Fibroblast of villous mesenchyme (primary cell): ENCODE measurements at regions not wholly inside any gene's neighbourhood (a gene's known extent, or its start where the extent isn't known, plus 50 kb on each side); places are given as distances from the start of the nearest gene placed in this dataset.

Experiments
- DNase-seq: peaks from one replicate; pipeline ENCODE4 v3.0.0-alpha.2; 2010; ENCODE audit warnings: low read depth
- H3K4me3 ChIP-seq: 2 replicates; pipeline ENCODE4 v1.5.1; 2011; ENCODE audit warnings: low read depth, mild to moderate bottlenecking, low read length
- TF ChIP-seq, protein P1 (sequence below): IDR thresholded peaks from 2 replicates; pipeline ENCODE4 v1.5.1; 2012; ENCODE audit warnings: low read depth, mild to moderate bottlenecking, low read length; ENCODE audit not compliant: insufficient read depth

DNA sequence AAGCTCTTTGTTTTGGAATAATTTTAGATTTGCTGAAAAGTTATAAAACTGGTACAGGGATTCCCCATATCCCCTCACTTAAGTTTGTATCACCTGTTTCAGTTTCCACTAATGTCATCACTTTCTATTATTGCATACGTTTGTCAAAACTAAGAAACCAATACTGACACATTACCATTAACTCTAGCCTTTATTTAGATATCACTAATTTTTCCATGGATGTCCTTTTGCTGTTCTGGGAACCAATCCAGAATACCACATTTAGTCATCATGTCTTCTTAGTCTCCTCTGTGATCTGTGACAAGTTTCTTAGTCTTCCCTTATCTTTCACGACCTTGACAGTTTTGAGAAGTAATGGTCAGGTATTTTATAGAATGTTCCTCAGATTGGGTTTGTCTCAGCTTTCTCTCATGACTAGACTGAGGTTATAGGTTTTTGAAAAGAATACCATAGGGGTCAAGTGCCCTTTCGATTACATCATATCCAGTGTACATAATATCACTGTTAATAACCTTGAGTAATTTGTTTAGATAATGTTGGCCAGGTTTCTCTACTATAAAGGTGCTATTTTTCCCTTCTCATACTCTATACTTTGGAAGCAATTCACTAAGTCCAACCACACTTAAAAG, 51.9 kb upstream of the NMUR2 start:
- DNase-seq, result no peak
- TF ChIP-seq, protein P1, sequence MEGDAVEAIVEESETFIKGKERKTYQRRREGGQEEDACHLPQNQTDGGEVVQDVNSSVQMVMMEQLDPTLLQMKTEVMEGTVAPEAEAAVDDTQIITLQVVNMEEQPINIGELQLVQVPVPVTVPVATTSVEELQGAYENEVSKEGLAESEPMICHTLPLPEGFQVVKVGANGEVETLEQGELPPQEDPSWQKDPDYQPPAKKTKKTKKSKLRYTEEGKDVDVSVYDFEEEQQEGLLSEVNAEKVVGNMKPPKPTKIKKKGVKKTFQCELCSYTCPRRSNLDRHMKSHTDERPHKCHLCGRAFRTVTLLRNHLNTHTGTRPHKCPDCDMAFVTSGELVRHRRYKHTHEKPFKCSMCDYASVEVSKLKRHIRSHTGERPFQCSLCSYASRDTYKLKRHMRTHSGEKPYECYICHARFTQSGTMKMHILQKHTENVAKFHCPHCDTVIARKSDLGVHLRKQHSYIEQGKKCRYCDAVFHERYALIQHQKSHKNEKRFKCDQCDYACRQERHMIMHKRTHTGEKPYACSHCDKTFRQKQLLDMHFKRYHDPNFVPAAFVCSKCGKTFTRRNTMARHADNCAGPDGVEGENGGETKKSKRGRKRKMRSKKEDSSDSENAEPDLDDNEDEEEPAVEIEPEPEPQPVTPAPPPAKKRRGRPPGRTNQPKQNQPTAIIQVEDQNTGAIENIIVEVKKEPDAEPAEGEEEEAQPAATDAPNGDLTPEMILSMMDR, result no peak
- no peak overlapping the region for H3K4me3 ChIP-seq

DNA sequence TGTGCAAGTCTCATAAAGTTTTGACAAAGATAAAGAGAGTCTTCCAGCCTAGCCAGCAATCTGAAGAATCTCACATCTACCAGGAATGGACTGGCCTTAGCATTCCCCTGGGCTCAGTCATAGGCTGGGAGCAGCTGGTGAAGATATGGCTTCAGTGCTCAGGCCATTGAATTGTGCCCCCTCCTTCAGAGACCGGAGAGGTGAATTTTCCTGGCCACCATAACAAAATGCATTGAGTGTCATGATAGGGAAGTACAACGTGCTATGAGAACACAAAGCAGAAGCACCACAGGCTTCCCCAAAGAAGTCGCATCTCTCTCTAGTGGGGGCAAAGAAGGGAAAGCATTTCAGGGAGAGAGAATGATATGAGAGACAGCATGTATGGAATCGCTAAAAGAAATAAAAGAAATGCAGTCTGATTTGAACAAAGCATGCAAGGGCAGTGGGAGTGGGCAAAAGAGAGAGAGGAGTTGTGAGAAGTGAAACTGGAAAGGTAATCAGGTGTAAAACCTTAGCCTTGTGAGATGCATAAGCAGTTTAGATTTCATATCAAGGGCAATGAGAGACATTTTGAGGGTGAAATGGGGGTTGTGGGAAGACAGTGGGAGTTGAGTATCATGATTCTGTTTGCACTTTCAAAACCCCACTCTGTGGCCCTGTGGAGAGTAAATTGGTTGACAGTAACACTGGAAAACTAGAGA, 57.1 kb upstream of the NMUR2 start:
- no peak for DNase-seq
- no peak overlapping the region for H3K4me3 ChIP-seq
- TF ChIP-seq, protein P1, result no peak

DNA sequence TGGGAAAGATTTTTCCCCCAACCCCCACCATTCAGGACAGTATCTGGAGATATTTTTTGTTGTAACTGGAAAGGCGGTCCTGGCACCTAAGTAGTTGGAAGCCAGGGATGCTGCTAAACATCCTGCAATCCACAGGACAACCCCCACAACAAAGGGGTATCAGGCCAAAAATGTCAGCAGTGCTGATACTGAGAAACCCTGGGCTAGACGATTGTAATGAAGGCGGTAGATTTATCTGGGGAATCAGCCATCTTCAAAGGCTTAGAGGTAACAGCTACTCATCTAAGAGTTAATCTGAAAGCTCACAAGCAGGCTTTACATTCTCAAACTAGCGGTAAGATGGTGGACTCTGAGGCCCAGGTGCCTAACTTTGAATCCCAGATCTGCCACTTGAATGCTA, 59.0 kb upstream of the NMUR2 start:
- TF ChIP-seq, protein P1, result no peak
- H3K4me3 ChIP-seq, result no peak overlapping the region
- DNase-seq, result no peak

DNA sequence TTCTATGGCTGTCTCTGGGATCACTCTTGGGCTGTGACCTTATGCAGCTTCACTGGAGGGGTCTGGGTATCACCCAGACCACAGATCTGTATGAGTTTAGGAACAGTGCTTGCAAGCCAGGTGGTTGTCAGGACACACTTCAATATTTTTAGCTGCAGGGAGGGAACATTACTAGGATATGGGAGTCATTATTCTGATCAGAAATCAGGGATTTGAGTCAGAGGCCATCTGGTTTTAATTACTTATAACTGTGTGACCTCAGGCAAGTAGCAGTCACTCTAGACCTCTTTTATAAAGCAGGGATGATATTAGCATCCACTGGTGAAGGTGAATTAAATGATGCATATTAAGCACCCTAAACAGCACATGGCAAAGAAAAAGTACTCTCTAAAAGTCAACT, 60.1 kb upstream of the NMUR2 start:
- TF ChIP-seq, protein P1, result no peak
- no peak for DNase-seq
- H3K4me3 ChIP-seq, result no peak overlapping the region

DNA sequence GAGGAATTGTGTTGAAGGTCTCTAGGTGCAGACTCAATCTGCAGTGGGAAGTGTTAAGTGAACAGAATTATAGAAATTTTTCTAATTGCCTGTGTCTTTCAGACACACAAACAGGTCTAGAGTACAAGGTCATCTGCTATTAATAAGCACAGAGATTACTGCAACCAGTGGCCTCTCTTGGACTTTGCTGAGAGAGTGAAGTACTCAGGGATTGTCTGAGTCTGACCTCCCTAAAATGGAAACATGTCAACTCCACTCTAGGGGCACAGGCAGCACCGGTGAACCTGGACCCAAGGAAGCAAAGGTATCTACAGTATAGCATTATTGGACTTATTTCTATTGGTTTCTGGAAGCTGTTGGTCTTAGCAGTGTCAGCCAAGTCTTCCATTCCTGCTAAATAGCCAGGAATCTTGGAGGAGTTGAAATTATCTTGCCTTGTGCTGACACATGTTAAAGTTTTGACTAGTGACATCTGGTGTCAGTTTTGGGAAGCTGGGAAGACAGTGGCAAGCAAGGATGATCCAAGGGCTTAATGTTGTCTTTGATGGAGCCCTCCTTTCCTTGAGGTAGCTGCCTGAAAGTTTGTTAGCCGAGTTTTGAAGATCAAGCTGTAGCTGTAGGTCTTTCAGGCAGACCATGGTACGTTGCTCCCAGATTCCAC, 61.1 kb upstream of the NMUR2 start:
- TF ChIP-seq, protein P1, result no peak
- no peak overlapping the region for H3K4me3 ChIP-seq
- no peak for DNase-seq

DNA sequence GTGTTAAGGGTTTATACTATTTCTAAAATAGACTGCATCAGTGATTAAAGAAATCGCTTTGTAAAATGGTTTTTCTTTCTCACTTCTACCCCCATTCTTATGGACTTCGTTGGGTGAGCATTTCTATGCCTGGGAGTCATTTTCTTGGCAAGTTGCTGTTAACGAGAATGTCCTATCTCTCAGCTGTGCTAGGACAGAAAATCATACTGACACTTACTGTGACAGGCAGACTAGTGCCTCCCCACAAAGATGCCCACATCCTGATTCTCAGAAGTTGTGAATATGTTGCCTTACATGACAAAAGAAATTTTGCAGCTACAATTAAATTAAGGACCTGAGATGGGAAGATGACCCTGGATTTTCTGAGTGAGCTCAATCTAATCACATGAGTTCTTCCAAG, 65.1 kb upstream of the NMUR2 start:
- DNase-seq, result no peak
- H3K4me3 ChIP-seq, result no peak overlapping the region
- TF ChIP-seq, protein P1, result no peak
